SKM-1 treated with dmso at 0.1 percent for 144 hours (cell line): ENCODE measurements at regions not wholly inside any gene's neighbourhood (a gene's known extent, or its start where the extent isn't known, plus 50 kb on each side); places are given as distances from the start of the nearest gene placed in this dataset.
"Not testable (repeated sequence)": the region's sequence is repeated elsewhere in the genome, so short reads cannot be mapped to it uniquely, and the experiment has no call there.

Experiments
- DNase-seq: peaks from one replicate; lab custom pipeline; 2025; ENCODE audit not compliant: unreplicated experiment; lab: John Stamatoyannopoulos, UW

GRCh38 chrX:3811331-3812311 is 98.2 kb upstream of the PRKX start:
- DNase-seq = no peak

- DNase-seq = no peak
These were observed 94.5 kb upstream of the PRKX start for GRCh38 chrX:3807906-3808305.

GRCh38 chrX:3806630-3807029 is 93.2 kb upstream of the PRKX start:
- no peak for DNase-seq

GRCh38 chrX:3803713-3804112 is 90.3 kb upstream of the PRKX start:
- DNase-seq = no peak

GRCh38 chrX:3803305-3803704 is 89.9 kb upstream of the PRKX start:
- no peak for DNase-seq

GRCh38 chrX:3795411-3795810 is 82.0 kb upstream of the PRKX start:
- DNase-seq = not testable (repeated sequence)

GRCh38 chrX:3791449-3791848 is 78.0 kb upstream of the PRKX start:
- no peak for DNase-seq

GRCh38 chrX:3788494-3789233 is 75.2 kb upstream of the PRKX start:
- DNase-seq = no peak

- no peak for DNase-seq
These were observed 74.4 kb upstream of the PRKX start for GRCh38 chrX:3787856-3788255.

- not testable (repeated sequence) for DNase-seq
These were observed 72.4 kb upstream of the PRKX start for GRCh38 chrX:3785822-3786221.

- no peak for DNase-seq
These were observed 67.1 kb upstream of the PRKX start for GRCh38 chrX:3780564-3780963.

- no peak for DNase-seq
These were observed 66.1 kb upstream of the PRKX start for GRCh38 chrX:3779546-3779945.

- no peak for DNase-seq
These were observed 64.0 kb upstream of the PRKX start for GRCh38 chrX:3777416-3777815.

- DNase-seq = no peak
These were observed 58.3 kb upstream of the PRKX start for GRCh38 chrX:3771766-3772165.

- no peak for DNase-seq
These were observed 55.4 kb upstream of the PRKX start for GRCh38 chrX:3768881-3769280.
